K562 (cell line): ENCODE measurements at regions not wholly inside any gene's neighbourhood (a gene's known extent, or its start where the extent isn't known, plus 50 kb on each side); places are given as distances from the start of the nearest gene placed in this dataset.

Experiments
- ATAC-seq: fragments of 200-7000 bp; cut with Tn5 transposase; 3 replicates; pipeline ENCODE4 v1.9.1; 2020; ENCODE audit warnings: moderate library complexity
- BruUV-seq: library from RNA; stranded (reverse); fragments of 400-500 nt; replicated peaks from 2 replicates; lab custom pipeline; 2021; lab: Mats Ljungman, UMichigan
- CTCF ChIA-PET: fragments of 300-600 bp; formaldehyde crosslinking; extraction: SDS; loops from one replicate; lab custom pipeline; 2021; ENCODE audit warnings: low intra/inter-chr PET ratio; lab: Yijun Ruan, JAX
- POLR2A ChIA-PET: fragments of 300-600, 350-650 bp; sonication (Branson Sonifier 250); formaldehyde crosslinking; extraction: SDS; loops from one replicate; lab custom pipeline; 2021; ENCODE audit warnings: antibody characterized with exemption, inconsistent platforms; lab: Yijun Ruan, JAX
- DNase-seq, 4 experiments: peaks; one replicate each; pipeline versions ENCODE4 v3.0.0 to v3.0.0-alpha.2; 2011 to 2018; ENCODE audit warnings: low spot score in 3 of 4, mixed read lengths in 3 of 4; ENCODE audit errors: extremely low read depth in 1 of 4
- FAIRE-seq: peaks from 2 replicates; lab custom pipeline; 2011; peaks lifted over from hg19 to GRCh38; lab: Jason Lieb, UNC
- H2AFZ ChIP-seq: 2 replicates; pipeline ENCODE4 v1.6.0; 2011; ENCODE audit warnings: low read depth, low read length, control low read depth, inconsistent platforms
- H3K27ac ChIP-seq: fragments of 200-600 bp; 3 replicates; pipeline ENCODE4 v1.8.0; 2011; ENCODE audit warnings: low read depth, mild to moderate bottlenecking, control low read depth, inconsistent platforms, low read length, moderate library complexity, mixed read lengths; ENCODE audit errors: extremely low read depth
- H3K27me3 ChIP-seq, 2 experiments: fragments of 300-600 bp in 1 of 2; 2 replicates in 1 of 2; 3 replicates in 1 of 2; pipeline versions ENCODE4 v1.6.0 to v1.8.0; 2011; ENCODE audit warnings: inconsistent platforms in 2 of 2, low read length in 2 of 2, mild to moderate bottlenecking in 1 of 2, mixed read lengths in 1 of 2, moderate library complexity in 1 of 2; ENCODE audit not compliant: control insufficient read depth in 2 of 2, insufficient read depth in 2 of 2
- H3K36me3 ChIP-seq: fragments of 300-600 bp; 3 replicates; pipeline ENCODE4 v1.8.0; 2011; ENCODE audit warnings: mild to moderate bottlenecking, low read length, inconsistent platforms; ENCODE audit not compliant: control insufficient read depth, insufficient read depth
- H3K4me1 ChIP-seq, 2 experiments: fragments of 200-600 bp in 1 of 2; replicated peaks in 1 of 2; 2 replicates in 1 of 2; 3 replicates in 1 of 2; pipeline versions ENCODE4 v1.5.1 to v1.8.0; 2011; ENCODE audit warnings: inconsistent platforms in 2 of 2, low read length in 2 of 2, mild to moderate bottlenecking in 1 of 2, mixed read lengths in 1 of 2, moderate library complexity in 1 of 2; ENCODE audit not compliant: control insufficient read depth in 2 of 2, insufficient read depth in 2 of 2
- H3K4me2 ChIP-seq: 2 replicates; pipeline ENCODE4 v1.6.1; 2011; ENCODE audit warnings: low read length, control low read depth, inconsistent platforms, mixed read lengths; ENCODE audit not compliant: insufficient read depth
- H3K4me3 ChIP-seq: fragments of 200-600 bp; sonication (generic), shearing (Covaris generic); 2 replicates; pipeline ENCODE4 v1.5.1; 2016; ENCODE audit warnings: control low read depth, inconsistent platforms
- H3K79me2 ChIP-seq: fragments of 200-600 bp; 3 replicates; pipeline ENCODE4 v1.8.0; 2011; ENCODE audit warnings: low read length, inconsistent platforms; ENCODE audit not compliant: control insufficient read depth, insufficient read depth
- H3K9ac ChIP-seq, 2 experiments: 2 replicates each; pipeline versions ENCODE4 v1.6.0 to v1.6.1; 2011; ENCODE audit warnings: low read depth in 2 of 2, low read length in 2 of 2, control low read depth in 1 of 2, inconsistent platforms in 1 of 2, mild to moderate bottlenecking in 1 of 2, mixed read lengths in 1 of 2; ENCODE audit not compliant: insufficient read depth in 1 of 2
- H3K9me1 ChIP-seq: one replicate; pipeline ENCODE4 v1.6.0; 2011; ENCODE audit warnings: inconsistent platforms, mild to moderate bottlenecking, low read length, moderate library complexity; ENCODE audit not compliant: control insufficient read depth, insufficient read depth
- H3K9me3 ChIP-seq: replicated peaks from 2 replicates; pipeline ENCODE4 v1.5.1; 2011; ENCODE audit warnings: low read depth, low read length, inconsistent platforms; ENCODE audit not compliant: control insufficient read depth, insufficient read depth
- H4K20me1 ChIP-seq: replicated peaks from 2 replicates; pipeline ENCODE4 v1.6.1; 2011; ENCODE audit warnings: low read length, inconsistent platforms, mixed read lengths; ENCODE audit not compliant: control insufficient read depth, insufficient read depth
- ATF1 ChIP-seq, 2 experiments: fragments of 450-650 bp in 1 of 2; IDR thresholded peaks; 2 replicates each; pipeline ENCODE4 v1.6.1; 2016; ENCODE audit warnings: missing compliant biosample characterization in 1 of 2, missing genetic modification characterization in 1 of 2
- CTBP1 ChIP-seq: fragments of 450-650 bp; IDR thresholded peaks from 2 replicates; pipeline ENCODE4 v1.6.1; 2016; ENCODE audit warnings: borderline replicate concordance
- ESRRB ChIP-seq: fragments of 250-450 bp; sonication (Bioruptor Pico); IDR thresholded peaks from 2 replicates; pipeline ENCODE4 v1.5.0; 2020; ENCODE audit warnings: mild to moderate bottlenecking, moderate library complexity, borderline replicate concordance
- FOS ChIP-seq: IDR thresholded peaks from 3 replicates; pipeline ENCODE4 v1.6.1; 2011; ENCODE audit not compliant: insufficient read length; ENCODE audit errors: extremely low read depth
- FOXA3 ChIP-seq, 2 experiments: fragments of 450-650 bp in 1 of 2; sonication (generic) in 1 of 2; formaldehyde crosslinking; IDR thresholded peaks in 1 of 2; conservative IDR thresholded peaks in 1 of 2; 2 replicates each; pipeline versions ENCODE4 v1.4.0 to v1.8.0; 2020 to 2022; ENCODE audit warnings: mild to moderate bottlenecking in 2 of 2, missing genetic modification reagents in 1 of 2
- FOXM1 ChIP-seq, 2 experiments: fragments of 450-650 bp in 1 of 2; sonication (generic) in 1 of 2; formaldehyde crosslinking in 1 of 2; IDR thresholded peaks; 2 replicates each; pipeline versions ENCODE4 v1.6.1 to v1.9.0; 2017 to 2022; ENCODE audit warnings: low read depth in 2 of 2, mild to moderate bottlenecking in 2 of 2, missing genetic modification reagents in 1 of 2, moderate library complexity in 1 of 2
- MYC ChIP-seq, 2 experiments: fragments of 250-450 bp in 1 of 2; sonication (Bioruptor Pico) in 1 of 2; IDR thresholded peaks; 2 replicates each; pipeline versions ENCODE4 v1.5.1 to v1.6.1; 2012 to 2021; ENCODE audit warnings: low read depth in 2 of 2, borderline replicate concordance in 1 of 2, improper control_type of control experiment in 1 of 2, low read length in 1 of 2, mild to moderate bottlenecking in 1 of 2, moderate library complexity in 1 of 2
- NR1H2 ChIP-seq: sonication (generic); formaldehyde crosslinking; IDR thresholded peaks from 2 replicates; pipeline ENCODE4 v1.4.0; 2020; ENCODE audit warnings: mild to moderate bottlenecking, missing genetic modification reagents
- PTRF ChIP-seq: fragments of 450-650 bp; IDR thresholded peaks from 2 replicates; pipeline ENCODE4 v1.6.1; 2016; ENCODE audit warnings: mild to moderate bottlenecking, missing genetic modification characterization, missing compliant biosample characterization
- RBM25 ChIP-seq: fragments of 200-400 bp; formaldehyde crosslinking; IDR thresholded peaks from 2 replicates; pipeline ENCODE4 v1.6.1; 2018; ENCODE audit warnings: low read length, low read depth, moderate library complexity; ENCODE audit not compliant: severe bottlenecking
- RBM39 ChIP-seq: fragments of 200-400 bp; formaldehyde crosslinking; optimal IDR thresholded peaks from 2 replicates; pipeline ENCODE3; 2018; ENCODE audit warnings: low read depth, low read length
- TAF1 ChIP-seq: IDR thresholded peaks from 2 replicates; pipeline ENCODE4 v1.6.1; 2011; ENCODE audit warnings: mild to moderate bottlenecking, low read length, moderate library complexity; ENCODE audit not compliant: insufficient read depth, control insufficient read depth, severe bottlenecking; ENCODE audit errors: extremely low read depth
- ZNF263 ChIP-seq: sonication (generic); formaldehyde crosslinking; IDR thresholded peaks from 2 replicates; pipeline ENCODE4 v1.8.0; 2022; ENCODE audit warnings: mild to moderate bottlenecking, missing genetic modification reagents, borderline replicate concordance
- WGBS: fragments of 100-300 bp; shearing (Covaris generic); methylation state at CpG from one replicate; pipeline ENCODE4 v1.1.6; 2016; ENCODE audit warnings: low coverage, mixed read lengths; ENCODE audit not compliant: insufficient coverage; ENCODE audit errors: missing lambda C conversion rate; 5-methylcytosine and 5-hydroxymethylcytosine counted together
- in situ Hi-C: fragments of 300-500 bp; cut with MboI; formaldehyde crosslinking; loops from 4 replicates; pipeline ENCODE4 v1.15.0; 2018; ENCODE audit warnings: inconsistent platforms, mixed read lengths
- intact Hi-C: fragments of 100-400 bp; cut with micrococcal nuclease; formaldehyde crosslinking; loops from 2 replicates; pipeline ENCODE4 v1.14.2; 2022

- no peak for TF ChIP-seq MYC (IDR thresholded peaks at IDR 0.05; ENCODE audit: low read depth, low read length)
- TF ChIP-seq MYC (CRISPR knock-in tag; IDR thresholded peaks at IDR 0.05; ENCODE audit: borderline replicate concordance, low read depth) = no peak
- TF ChIP-seq TAF1 = no peak
- TF ChIP-seq ATF1 (CRISPR knock-in tag; IDR thresholded peaks at IDR 0.05) = no peak
- TF ChIP-seq ATF1 (tag; IDR thresholded peaks at IDR 0.05) = no peak
These were observed 373.3 kb downstream of the ZNF536 start (continued) for GRCh38 chr19:30745476-30745985.

- Histone ChIP-seq H3K9me1 (no peaks in the 10 kb centered on the region), H3K79me2 (no peaks in the 10 kb centered on the region), H3K4me2 (no peak overlapping the region), H3K36me3 (no peaks in the 10 kb centered on the region), H3K27me3 (peaks cover 9 to 35% of the 10 kb centered on the region in 2 experiments; a peak in 3 of 5 replicates), H3K4me3 (no peak overlapping the region), H4K20me1 (peaks cover 1% of the 10 kb centered on the region; the same call in 1 of the 2 replicates), H3K9ac (no peak overlapping the region), H2AFZ (no peak overlapping the region), H3K4me1 (no peaks in the 10 kb centered on the region), H3K27ac (no peak overlapping the region), H3K9me3 (no peaks in the 10 kb centered on the region)
- in situ Hi-C loops (no loop called here), intact Hi-C loops (no loop called here)
- no peak for TF ChIP-seq ESRRB (CRISPR knock-in tag)
- TF ChIP-seq CTBP1 = no peak
- no peak for TF ChIP-seq NR1H2 (CRISPR knock-in tag)
- no peak for TF ChIP-seq FOXA3 (CRISPR knock-in tag; conservative IDR thresholded peaks at IDR 0.05 in 1 of 2, IDR thresholded peaks at IDR 0.05 in 1 of 2)
- no peak for TF ChIP-seq FOXM1 (IDR thresholded peaks at IDR 0.05; ENCODE audit: low read depth)
- TF ChIP-seq FOXM1 (CRISPR knock-in tag; IDR thresholded peaks at IDR 0.05; ENCODE audit: low read depth) = no peak
- TF ChIP-seq ZNF263 (CRISPR knock-in tag) = no peak
- TF ChIP-seq PTRF (tag) = no peak
- TF ChIP-seq RBM39 = no peak
- no peak for TF ChIP-seq FOS
- TF ChIP-seq RBM25 = no peak
- FAIRE-seq (no peak), ATAC-seq (no peak), DNase-seq (no peak)
- CTCF ChIA-PET = no interaction called here
- WGBS = 0% methylated on average over 9 of the region's 9 CpGs
- no TSS peak for BruUV-seq
- POLR2A ChIA-PET = no interaction called here
These were observed 372.7 kb downstream of the ZNF536 start for GRCh38 chr19:30744741-30745475.
